ENCODE measurements at regions not wholly inside any gene's neighbourhood (a gene's known extent, or its start where the extent isn't known, plus 50 kb on each side); places are given as distances from the start of the nearest gene placed in this dataset.

DNA sequence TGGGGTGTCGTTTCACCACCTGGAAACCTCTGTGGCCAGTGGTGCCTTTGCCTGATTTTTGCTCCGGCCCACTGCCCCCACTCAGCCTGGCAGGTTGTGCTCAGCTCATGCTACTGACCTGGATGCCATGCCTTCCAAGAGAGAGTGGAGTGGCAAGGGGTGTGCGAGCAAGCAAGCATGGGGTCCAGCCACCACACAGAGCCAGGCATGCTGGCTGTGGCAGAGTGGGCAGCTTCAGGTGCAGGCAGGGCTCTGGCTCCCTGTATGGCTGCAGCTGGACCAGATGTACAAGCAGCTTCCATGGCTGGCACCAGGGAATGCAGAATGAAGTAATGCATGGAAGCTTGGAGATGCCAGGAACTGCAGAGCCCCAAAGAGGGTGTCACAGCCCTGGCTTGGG is 620.5 kb upstream of the SETBP1 start:
- Mint-ChIP-seq H3K27ac (no peak overlapping the region), H3K27me3 (no peaks in the 10 kb centered on the region), H3K4me3 (no peak overlapping the region), H3K36me3 (ENCODE audit: insufficient read depth) (no peaks in the 10 kb centered on the region), H3K9me3 (peaks cover 0 to 8% of the 10 kb centered on the region in 2 donors), H3K4me1 (ENCODE audit: low read depth in 2 of 2) (no peaks in the 10 kb centered on the region)
- ATAC-seq (replicated peaks): no peak
- no peak for DNase-seq

DNA sequence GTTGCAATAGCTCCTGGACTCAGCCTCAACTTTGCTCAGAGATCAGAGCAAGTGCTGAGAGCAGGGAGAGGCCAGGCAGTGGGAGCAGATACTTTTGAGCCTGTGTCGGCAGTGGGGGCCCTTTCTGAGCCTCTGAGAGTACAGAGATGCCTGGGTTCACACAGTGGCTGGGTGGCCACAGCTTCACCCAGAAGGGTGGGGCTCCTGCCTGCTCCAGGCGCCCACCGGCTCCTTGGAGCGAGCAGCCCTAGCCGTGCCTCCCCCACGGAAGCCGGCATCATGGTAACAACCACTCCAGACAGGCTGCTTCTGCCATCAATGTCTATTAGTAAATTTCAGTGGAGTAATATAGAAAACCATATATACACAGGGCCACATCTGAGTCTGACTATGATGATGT is 619.2 kb upstream of the SETBP1 start:
- Mint-ChIP-seq H3K27ac (no peak overlapping the region), H3K27me3 (no peaks in the 10 kb centered on the region), H3K9me3 (peaks cover 0 to 8% of the 10 kb centered on the region in 2 donors), H3K4me3 (no peak overlapping the region), H3K4me1 (ENCODE audit: low read depth in 2 of 2) (no peaks in the 10 kb centered on the region), H3K36me3 (ENCODE audit: insufficient read depth) (no peaks in the 10 kb centered on the region)
- DNase-seq: no peak
- ATAC-seq (replicated peaks): no peak

GRCh38 chr18:44062345-44062744 is 618.3 kb upstream of the SETBP1 start:
- ATAC-seq (replicated peaks) (no peak), DNase-seq (no peak)
- Mint-ChIP-seq H3K4me3 (no peak overlapping the region), H3K27ac (no peak overlapping the region), H3K9me3 (peaks cover 0 to 8% of the 10 kb centered on the region in 2 donors), H3K36me3 (ENCODE audit: insufficient read depth) (no peaks in the 10 kb centered on the region), H3K27me3 (no peaks in the 10 kb centered on the region), H3K4me1 (ENCODE audit: low read depth in 2 of 2) (no peaks in the 10 kb centered on the region)

- ATAC-seq (replicated peaks) (no peak), DNase-seq (no peak)
- Mint-ChIP-seq H3K9me3 (no peaks in the 10 kb centered on the region), H3K36me3 (ENCODE audit: insufficient read depth) (no peaks in the 10 kb centered on the region), H3K4me1 (ENCODE audit: low read depth in 2 of 2) (no peaks in the 10 kb centered on the region), H3K27ac (no peak overlapping the region), H3K4me3 (no peak overlapping the region), H3K27me3 (no peaks in the 10 kb centered on the region)
Observed at GRCh38 chr18:44065206-44065605, 615.5 kb upstream of the SETBP1 start.

GRCh38 chr18:44066541-44066940 is 614.1 kb upstream of the SETBP1 start:
- Mint-ChIP-seq H3K9me3 (no peaks in the 10 kb centered on the region), H3K27ac (no peak overlapping the region), H3K27me3 (no peaks in the 10 kb centered on the region), H3K36me3 (ENCODE audit: insufficient read depth) (no peaks in the 10 kb centered on the region), H3K4me3 (no peak overlapping the region), H3K4me1 (ENCODE audit: low read depth in 2 of 2) (no peaks in the 10 kb centered on the region)
- no peak for DNase-seq
- no peak for ATAC-seq (replicated peaks)

GRCh38 chr18:44067186-44067585 is 613.5 kb upstream of the SETBP1 start:
- H3K36me3 Mint-ChIP-seq (ENCODE audit: insufficient read depth): no peaks in the 10 kb centered on the region
- H3K4me1 Mint-ChIP-seq (ENCODE audit: low read depth in 2 of 2): no peaks in the 10 kb centered on the region
- no peaks in the 10 kb centered on the region for H3K27me3 Mint-ChIP-seq
- H3K4me3 Mint-ChIP-seq: no peak overlapping the region
- no peak for ATAC-seq (replicated peaks)
- no peak for DNase-seq
- H3K27ac Mint-ChIP-seq: no peak overlapping the region
- no peaks in the 10 kb centered on the region for H3K9me3 Mint-ChIP-seq

DNA sequence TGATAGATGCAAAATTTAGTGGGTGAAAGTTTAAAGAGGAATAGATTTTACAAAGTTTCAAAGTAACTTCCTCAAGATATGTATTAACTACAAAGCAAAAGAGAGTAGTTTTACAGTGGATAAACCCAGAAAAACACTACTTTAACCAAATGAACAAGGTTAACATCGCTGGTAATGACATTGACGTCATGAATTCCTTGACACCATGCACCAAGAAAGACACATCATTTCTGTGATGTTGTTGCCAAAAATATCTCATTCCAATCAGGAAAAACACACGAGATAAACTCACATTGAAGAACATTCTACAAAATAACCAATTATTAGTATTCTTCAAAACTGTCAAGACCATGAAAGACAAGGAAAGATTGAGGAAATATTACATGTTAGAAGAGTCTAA is 605.6 kb upstream of the SETBP1 start:
- H3K4me1 Mint-ChIP-seq (ENCODE audit: low read depth in 2 of 2): no peaks in the 10 kb centered on the region
- H3K4me3 Mint-ChIP-seq: no peak overlapping the region
- H3K9me3 Mint-ChIP-seq: no peaks in the 10 kb centered on the region
- DNase-seq (no peak), ATAC-seq (replicated peaks) (no peak)
- H3K27me3 Mint-ChIP-seq: no peaks in the 10 kb centered on the region
- no peak overlapping the region for H3K27ac Mint-ChIP-seq
- no peaks in the 10 kb centered on the region for H3K36me3 Mint-ChIP-seq (ENCODE audit: insufficient read depth)

GRCh38 chr18:44079606-44080005 is 601.1 kb upstream of the SETBP1 start:
- H3K4me1 Mint-ChIP-seq (ENCODE audit: low read depth in 2 of 2): no peaks in the 10 kb centered on the region
- no peak overlapping the region for H3K4me3 Mint-ChIP-seq
- H3K27me3 Mint-ChIP-seq: no peaks in the 10 kb centered on the region
- no peaks in the 10 kb centered on the region for H3K9me3 Mint-ChIP-seq
- no peaks in the 10 kb centered on the region for H3K36me3 Mint-ChIP-seq (ENCODE audit: insufficient read depth)
- DNase-seq (no peak), ATAC-seq (replicated peaks) (no peak)
- H3K27ac Mint-ChIP-seq: no peak overlapping the region

DNA sequence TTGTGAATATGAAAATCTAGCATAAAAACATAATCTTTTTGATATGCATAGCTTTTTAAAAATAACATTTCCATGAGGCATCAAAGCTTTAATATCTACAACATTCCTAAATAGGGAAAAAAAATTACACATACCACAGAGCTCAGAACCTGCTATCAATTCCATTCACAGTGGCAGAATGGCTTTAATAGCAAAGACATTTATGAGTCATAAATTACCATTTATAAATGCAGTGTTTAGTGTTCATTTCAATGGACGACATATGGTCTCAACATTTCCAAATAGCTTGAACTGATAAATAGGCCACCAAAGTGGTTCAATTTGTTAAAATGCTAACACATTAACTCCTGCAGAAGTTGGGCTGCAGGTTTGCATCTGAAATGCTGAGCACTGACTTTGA is 600.6 kb upstream of the SETBP1 start:
- H3K4me1 Mint-ChIP-seq (ENCODE audit: low read depth in 2 of 2): no peaks in the 10 kb centered on the region
- H3K27ac Mint-ChIP-seq: no peak overlapping the region
- no peak for DNase-seq
- H3K4me3 Mint-ChIP-seq: no peak overlapping the region
- H3K36me3 Mint-ChIP-seq (ENCODE audit: insufficient read depth): no peaks in the 10 kb centered on the region
- ATAC-seq (replicated peaks): no peak
- no peaks in the 10 kb centered on the region for H3K9me3 Mint-ChIP-seq
- no peaks in the 10 kb centered on the region for H3K27me3 Mint-ChIP-seq

GRCh38 chr18:44089732-44090131 is 591.0 kb upstream of the SETBP1 start:
- H3K4me1 Mint-ChIP-seq (ENCODE audit: low read depth in 2 of 2): no peaks in the 10 kb centered on the region
- H3K27ac Mint-ChIP-seq: no peak overlapping the region
- DNase-seq (no peak), ATAC-seq (replicated peaks) (no peak)
- H3K4me3 Mint-ChIP-seq: no peak overlapping the region
- H3K27me3 Mint-ChIP-seq: no peaks in the 10 kb centered on the region
- peaks cover 0 to 2% of the 10 kb centered on the region in 2 donors for H3K9me3 Mint-ChIP-seq
- no peaks in the 10 kb centered on the region for H3K36me3 Mint-ChIP-seq (ENCODE audit: insufficient read depth)

DNA sequence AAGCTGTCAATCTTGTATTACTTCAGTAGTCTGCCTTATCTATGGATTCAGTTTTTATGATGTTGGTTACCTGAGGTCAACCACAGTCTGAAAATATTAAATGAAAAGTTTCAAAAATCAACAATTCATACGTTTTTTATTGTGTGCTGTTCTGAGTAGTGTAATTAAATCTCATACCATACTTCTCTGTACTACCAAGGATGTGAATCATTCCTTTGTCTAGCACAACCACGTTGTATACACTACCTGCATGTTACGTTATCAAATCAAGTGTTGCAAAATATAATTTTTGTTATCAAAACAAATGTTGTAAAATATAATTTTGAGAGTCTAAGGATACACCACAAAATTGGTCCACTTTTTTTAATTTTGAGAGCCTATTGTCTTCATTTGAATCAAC is 590.2 kb upstream of the SETBP1 start:
- Mint-ChIP-seq H3K27ac (no peak overlapping the region), H3K9me3 (peaks cover 4 to 6% of the 10 kb centered on the region in 2 donors), H3K36me3 (ENCODE audit: insufficient read depth) (no peaks in the 10 kb centered on the region), H3K27me3 (no peaks in the 10 kb centered on the region), H3K4me3 (no peak overlapping the region), H3K4me1 (ENCODE audit: low read depth in 2 of 2) (no peaks in the 10 kb centered on the region)
- DNase-seq (no peak), ATAC-seq (replicated peaks) (no peak)

GRCh38 chr18:44093253-44093652 is 587.4 kb upstream of the SETBP1 start:
- H3K4me3 Mint-ChIP-seq: no peak overlapping the region
- no peak for DNase-seq
- H3K4me1 Mint-ChIP-seq (ENCODE audit: low read depth in 2 of 2): no peaks in the 10 kb centered on the region
- ATAC-seq (replicated peaks): no peak
- no peaks in the 10 kb centered on the region for H3K36me3 Mint-ChIP-seq (ENCODE audit: insufficient read depth)
- H3K27me3 Mint-ChIP-seq: no peaks in the 10 kb centered on the region
- H3K9me3 Mint-ChIP-seq: peaks cover 3 to 8% of the 10 kb centered on the region in 2 donors
- no peak overlapping the region for H3K27ac Mint-ChIP-seq

GRCh38 chr18:44096016-44096415 is 584.7 kb upstream of the SETBP1 start:
- ATAC-seq (replicated peaks) (no peak), DNase-seq (no peak)
- Mint-ChIP-seq H3K4me3 (no peak overlapping the region), H3K4me1 (ENCODE audit: low read depth in 2 of 2) (no peaks in the 10 kb centered on the region), H3K27me3 (no peaks in the 10 kb centered on the region), H3K36me3 (ENCODE audit: insufficient read depth) (no peaks in the 10 kb centered on the region), H3K27ac (no peak overlapping the region), H3K9me3 (peaks cover 3 to 8% of the 10 kb centered on the region in 2 donors)

- Mint-ChIP-seq H3K9me3 (peaks cover 3 to 8% of the 10 kb centered on the region in 2 donors), H3K27me3 (no peaks in the 10 kb centered on the region), H3K4me1 (ENCODE audit: low read depth in 2 of 2) (no peaks in the 10 kb centered on the region), H3K27ac (no peak overlapping the region), H3K36me3 (ENCODE audit: insufficient read depth) (no peaks in the 10 kb centered on the region), H3K4me3 (no peak overlapping the region)
- DNase-seq (no peak), ATAC-seq (replicated peaks) (no peak)
Observed at GRCh38 chr18:44098551-44099098, 582.1 kb upstream of the SETBP1 start.

DNA sequence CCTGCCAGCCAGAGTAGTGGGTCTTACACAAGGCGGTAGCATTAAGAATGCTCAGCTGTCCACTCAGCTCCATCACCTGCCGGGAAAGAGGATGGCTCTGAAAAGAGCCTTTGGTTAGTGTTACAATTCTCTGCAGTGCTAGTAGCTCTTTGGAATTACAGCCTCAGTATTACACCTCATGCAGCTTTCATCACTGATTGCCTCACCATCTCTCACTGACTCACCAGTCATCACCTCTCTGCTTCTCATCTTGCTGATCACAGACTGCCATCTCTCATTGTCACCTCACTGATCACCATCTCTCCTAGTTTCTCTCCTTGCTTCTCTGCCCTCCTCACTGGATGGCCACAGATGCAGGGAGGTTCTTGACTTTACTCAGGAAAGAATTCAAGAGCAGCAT is 573.5 kb upstream of the SETBP1 start:
- H3K27ac Mint-ChIP-seq: no peak overlapping the region
- no peaks in the 10 kb centered on the region for H3K36me3 Mint-ChIP-seq (ENCODE audit: insufficient read depth)
- H3K4me3 Mint-ChIP-seq: no peak overlapping the region
- H3K27me3 Mint-ChIP-seq: no peaks in the 10 kb centered on the region
- H3K9me3 Mint-ChIP-seq: peaks cover 0 to 7% of the 10 kb centered on the region in 2 donors
- no peaks in the 10 kb centered on the region for H3K4me1 Mint-ChIP-seq (ENCODE audit: low read depth in 2 of 2)
- DNase-seq (no peak), ATAC-seq (replicated peaks) (no peak)
